ENCODE measurements at regions not wholly inside any gene's neighbourhood (a gene's known extent, or its start where the extent isn't known, plus 50 kb on each side); places are given as distances from the start of the nearest gene placed in this dataset.

- DNase-seq (ENCODE audit: low read depth), result no peak
- TF ChIP-seq CTCF (IDR thresholded peaks at IDR 0.05; ENCODE audit: insufficient read depth, low read depth, low read length), result no peak
- H3K4me3 ChIP-seq (ENCODE audit: low read depth, low read length), result no peak overlapping the region
These were observed 529.4 kb upstream of the POT1 start for GRCh38 chr7:125459038-125459437.

- DNase-seq (ENCODE audit: low read depth), result no peak
- no peak overlapping the region for H3K4me3 ChIP-seq (ENCODE audit: low read depth, low read length)
- no peak for TF ChIP-seq CTCF (IDR thresholded peaks at IDR 0.05; ENCODE audit: insufficient read depth, low read depth, low read length)
These were observed 521.1 kb upstream of the POT1 start for GRCh38 chr7:125450749-125451148.

GRCh38 chr7:125445836-125446235 lies 516.2 kb upstream of the POT1 start:
- no peak for DNase-seq (ENCODE audit: low read depth)
- H3K4me3 ChIP-seq (ENCODE audit: low read depth, low read length), result no peak overlapping the region
- TF ChIP-seq CTCF (IDR thresholded peaks at IDR 0.05; ENCODE audit: insufficient read depth, low read depth, low read length), result no peak

GRCh38 chr7:125444864-125445263 lies 515.2 kb upstream of the POT1 start:
- TF ChIP-seq CTCF (IDR thresholded peaks at IDR 0.05; ENCODE audit: insufficient read depth, low read depth, low read length), result no peak
- DNase-seq (ENCODE audit: low read depth), result no peak
- no peak overlapping the region for H3K4me3 ChIP-seq (ENCODE audit: low read depth, low read length)

GRCh38 chr7:125436220-125436619 lies 506.6 kb upstream of the POT1 start:
- DNase-seq (ENCODE audit: low read depth), result no peak
- no peak for TF ChIP-seq CTCF (IDR thresholded peaks at IDR 0.05; ENCODE audit: insufficient read depth, low read depth, low read length)
- H3K4me3 ChIP-seq (ENCODE audit: low read depth, low read length), result no peak overlapping the region

GRCh38 chr7:125431349-125431748 lies 501.7 kb upstream of the POT1 start:
- H3K4me3 ChIP-seq (ENCODE audit: low read depth, low read length), result no peak overlapping the region
- TF ChIP-seq CTCF (IDR thresholded peaks at IDR 0.05; ENCODE audit: insufficient read depth, low read depth, low read length), result no peak
- DNase-seq (ENCODE audit: low read depth), result no peak

GRCh38 chr7:125430013-125430412 lies 500.4 kb upstream of the POT1 start:
- DNase-seq (ENCODE audit: low read depth), result no peak
- TF ChIP-seq CTCF (IDR thresholded peaks at IDR 0.05; ENCODE audit: insufficient read depth, low read depth, low read length), result no peak
- H3K4me3 ChIP-seq (ENCODE audit: low read depth, low read length), result no peak overlapping the region
